Skeletal muscle cell (primary cell): ENCODE measurements at regions not wholly inside any gene's neighbourhood (a gene's known extent, or its start where the extent isn't known, plus 50 kb on each side); places are given as distances from the start of the nearest gene placed in this dataset.
"Not testable (repeated sequence)": the region's sequence is repeated elsewhere in the genome, so short reads cannot be mapped to it uniquely, and the experiment has no call there.

Experiments used
- DNase-seq: peaks from one replicate; pipeline ENCODE4 v3.0.0-alpha.2; 2010; ENCODE audit warnings: low read depth
- H3K4me3 ChIP-seq: 2 replicates; pipeline ENCODE4 v1.5.1; 2011; ENCODE audit warnings: low read depth, mild to moderate bottlenecking, control low read depth, low read length, moderate library complexity

DNA sequence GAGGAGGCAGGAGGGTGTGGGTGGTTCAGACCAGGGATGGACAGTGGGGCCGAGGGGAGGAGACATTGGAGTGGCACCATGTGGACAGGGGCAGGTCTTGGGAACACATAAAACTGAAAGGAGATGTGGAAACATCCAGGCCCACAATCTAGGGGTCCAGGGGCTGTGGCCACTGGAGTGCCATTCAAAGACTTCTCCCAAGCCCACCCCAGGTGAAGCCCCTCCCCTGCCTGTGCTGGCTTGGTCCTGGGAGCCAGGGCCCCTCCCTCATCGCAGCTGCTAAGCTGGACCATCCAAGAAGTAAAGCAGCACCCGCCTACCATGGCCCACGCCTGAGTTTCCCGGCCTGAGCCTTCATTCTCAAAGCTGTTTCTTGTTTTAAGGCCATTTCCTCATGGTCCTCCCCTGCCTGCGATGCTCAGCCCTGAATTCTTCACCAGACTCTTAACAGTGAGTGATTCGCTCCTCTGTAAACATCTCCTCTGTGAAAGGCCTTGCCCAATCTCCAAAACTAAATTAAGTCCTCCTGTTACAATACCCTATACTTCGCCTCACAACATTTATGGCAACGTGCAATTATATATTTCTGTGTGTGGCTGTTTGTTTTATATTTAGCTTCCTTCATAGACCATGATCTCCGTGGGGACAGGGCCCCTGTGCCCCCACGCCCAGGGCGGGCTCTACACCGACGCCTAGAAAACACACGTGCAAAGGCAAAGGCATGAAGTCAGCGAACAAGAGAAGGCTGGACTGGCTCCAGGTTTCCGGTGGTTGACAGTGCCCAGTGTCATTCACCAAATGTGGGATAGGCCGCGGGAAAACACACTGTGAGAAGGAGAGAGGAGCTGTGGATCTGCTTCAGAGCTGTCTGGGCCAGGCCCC, 267.8 kb downstream of the ERMARD start:
- H3K4me3 ChIP-seq: no peak overlapping the region
- DNase-seq: no peak

DNA sequence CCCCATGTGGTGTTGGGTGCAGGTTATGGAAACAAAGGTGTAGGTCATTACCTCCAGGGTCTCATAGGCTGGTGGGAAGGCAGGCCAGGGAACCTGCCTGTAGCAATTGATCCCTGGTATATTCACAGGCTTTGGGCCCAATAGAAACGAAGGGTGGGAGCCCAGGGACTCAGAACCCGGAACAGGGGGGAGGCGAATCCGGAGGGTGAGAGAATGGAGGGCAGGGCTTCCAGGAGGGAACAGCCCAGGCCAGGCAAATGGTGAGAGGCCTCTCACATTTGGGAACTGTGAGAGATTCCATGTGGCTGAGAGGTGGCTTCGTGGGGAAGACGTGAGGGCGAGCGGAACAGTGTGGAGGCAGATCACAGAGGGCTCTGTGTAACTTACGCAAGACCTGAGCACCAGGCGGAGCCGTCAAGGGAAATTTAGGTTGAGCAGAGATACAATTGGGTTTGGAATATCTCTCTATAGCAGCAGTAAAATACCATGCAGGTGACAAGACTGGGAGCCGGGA, 267.1 kb downstream of the ERMARD start:
- DNase-seq: no peak
- no peak overlapping the region for H3K4me3 ChIP-seq

DNA sequence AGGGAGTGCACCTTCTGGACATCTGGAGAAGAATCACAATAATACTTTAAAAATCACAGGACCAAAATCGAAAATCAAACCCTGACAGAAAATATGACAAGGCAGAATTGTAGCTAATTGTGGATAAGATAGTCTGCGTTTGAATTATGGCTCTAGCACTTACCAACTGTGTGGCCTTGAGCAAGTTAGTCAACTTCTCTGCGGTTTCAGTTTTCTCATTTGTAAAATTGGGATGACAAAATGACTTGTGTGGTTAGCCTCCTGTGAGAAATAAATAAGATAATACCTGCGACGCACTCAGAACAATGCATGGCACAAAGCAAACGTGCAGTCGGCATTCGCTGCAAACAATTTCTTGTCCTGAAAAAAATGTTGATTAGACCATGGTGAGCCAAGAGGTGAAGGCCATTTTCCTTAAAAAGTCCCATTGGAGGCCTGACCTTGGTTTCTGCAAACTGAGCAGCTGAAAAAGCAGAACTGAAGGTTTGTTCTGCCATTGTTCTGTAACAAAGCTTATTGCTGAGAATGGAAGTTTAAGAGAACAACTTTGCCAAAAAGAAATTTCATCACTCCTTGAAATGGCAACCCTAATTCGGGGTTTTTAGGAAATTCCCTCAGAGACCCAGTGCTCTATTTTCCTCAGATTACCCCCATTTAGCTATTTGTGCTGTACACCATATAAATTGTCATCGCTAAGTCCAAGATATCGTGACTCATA, 266.3 kb downstream of the ERMARD start:
- H3K4me3 ChIP-seq: no peak overlapping the region
- DNase-seq: no peak

- H3K4me3 ChIP-seq: no peak overlapping the region
- DNase-seq: no peak
Measured at GRCh38 chr6:170013815-170014214, 262.4 kb downstream of the ERMARD start.

- no peak for DNase-seq
- H3K4me3 ChIP-seq: no peak overlapping the region
Measured at GRCh38 chr6:170012037-170012330, 260.6 kb downstream of the ERMARD start.

DNA sequence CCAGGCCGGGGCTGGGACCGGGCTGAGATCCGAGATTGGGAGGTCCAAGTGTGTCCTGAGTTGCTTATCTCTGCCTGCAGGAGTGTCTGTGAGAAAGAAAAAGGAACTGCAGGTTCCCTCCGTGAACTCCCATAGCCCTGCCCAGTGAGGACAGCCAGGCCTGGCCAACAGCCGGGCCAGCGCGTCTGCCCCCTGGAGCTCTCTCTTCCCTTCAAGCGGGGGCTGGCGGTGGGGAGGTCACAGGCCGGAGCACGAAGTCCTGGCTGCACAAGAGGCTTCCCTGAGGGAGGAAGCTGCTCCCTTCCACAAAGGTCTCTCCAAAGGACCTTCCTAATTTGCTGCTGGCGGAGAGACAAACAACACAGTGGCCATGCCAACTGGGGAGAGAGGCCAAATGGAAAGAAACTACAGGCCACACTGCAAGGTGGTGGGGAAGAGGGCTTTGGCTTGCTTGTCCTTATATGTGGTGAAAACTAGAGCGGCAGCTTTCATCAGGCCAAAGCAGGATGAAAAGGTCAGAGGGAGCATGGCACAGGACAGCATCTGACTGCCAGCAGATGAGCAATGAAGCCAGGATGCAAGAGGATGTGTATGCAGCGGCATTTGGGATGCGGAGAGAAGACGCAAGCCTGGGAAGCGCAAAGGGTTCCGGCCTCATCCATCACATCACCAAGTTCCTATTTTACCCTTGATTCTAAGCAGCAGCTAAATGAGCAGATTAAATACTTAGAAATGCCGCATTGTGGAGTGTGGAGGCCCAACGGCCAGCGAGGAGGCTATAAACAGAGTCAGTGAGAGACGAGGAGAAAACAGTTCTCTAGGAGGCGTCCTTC, 260.0 kb downstream of the ERMARD start:
- no peak for DNase-seq
- H3K4me3 ChIP-seq: no peak overlapping the region

DNA sequence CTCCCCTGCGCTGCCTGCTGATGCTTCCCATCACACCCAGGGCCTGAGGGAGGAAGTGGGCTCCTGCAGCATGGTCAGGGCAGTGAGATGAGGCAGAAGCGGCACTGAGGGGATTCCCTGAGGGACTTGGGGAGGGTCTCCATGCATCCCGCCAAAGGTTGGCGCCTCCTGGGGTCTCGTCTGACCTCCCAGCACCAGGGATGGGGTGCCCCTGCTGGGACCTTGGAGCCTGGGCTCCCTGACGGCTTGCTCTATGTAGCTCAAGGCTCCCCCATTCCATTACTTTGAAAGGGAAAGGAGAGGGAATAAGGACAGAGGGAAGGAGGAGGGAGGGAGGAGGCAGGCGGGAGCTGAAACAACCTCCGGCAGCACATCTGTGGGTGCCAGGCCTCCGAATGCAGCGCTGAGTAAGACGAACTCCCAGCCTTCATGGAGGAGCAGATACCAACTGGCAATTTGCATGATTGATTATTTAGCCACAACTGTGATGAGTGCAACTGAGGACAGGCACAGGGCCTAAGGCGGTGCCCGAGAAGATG, 259.3 kb downstream of the ERMARD start:
- H3K4me3 ChIP-seq: no peak overlapping the region
- no peak for DNase-seq

DNA sequence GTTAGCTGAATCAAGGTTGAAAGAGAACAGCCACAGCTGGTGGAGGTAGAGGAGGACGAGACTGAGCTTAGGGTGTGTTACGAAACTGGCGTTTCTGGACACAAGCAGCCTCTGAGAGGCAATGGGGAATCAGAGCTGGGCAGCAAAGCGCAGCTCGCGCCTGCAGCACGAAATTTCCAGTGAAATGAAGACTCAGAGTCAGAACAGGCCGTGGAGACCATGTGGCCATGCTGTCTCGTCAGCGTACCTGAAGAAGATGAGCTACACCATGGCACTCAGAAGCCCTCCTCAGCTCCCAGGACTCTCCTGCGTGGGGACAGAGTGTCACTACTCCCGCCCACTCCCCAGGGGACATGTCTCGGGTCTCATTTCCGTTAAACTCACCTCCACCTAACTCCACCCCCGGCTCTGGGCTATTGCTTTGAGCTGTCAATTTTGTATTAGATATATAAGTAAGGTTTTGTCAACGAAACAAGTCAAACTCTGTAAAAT, 256.9 kb downstream of the ERMARD start:
- H3K4me3 ChIP-seq: no peak overlapping the region
- DNase-seq: no peak

GRCh38 chr6:170007468-170008293, 256.3 kb downstream of the ERMARD start:
- DNase-seq: no peak

DNA sequence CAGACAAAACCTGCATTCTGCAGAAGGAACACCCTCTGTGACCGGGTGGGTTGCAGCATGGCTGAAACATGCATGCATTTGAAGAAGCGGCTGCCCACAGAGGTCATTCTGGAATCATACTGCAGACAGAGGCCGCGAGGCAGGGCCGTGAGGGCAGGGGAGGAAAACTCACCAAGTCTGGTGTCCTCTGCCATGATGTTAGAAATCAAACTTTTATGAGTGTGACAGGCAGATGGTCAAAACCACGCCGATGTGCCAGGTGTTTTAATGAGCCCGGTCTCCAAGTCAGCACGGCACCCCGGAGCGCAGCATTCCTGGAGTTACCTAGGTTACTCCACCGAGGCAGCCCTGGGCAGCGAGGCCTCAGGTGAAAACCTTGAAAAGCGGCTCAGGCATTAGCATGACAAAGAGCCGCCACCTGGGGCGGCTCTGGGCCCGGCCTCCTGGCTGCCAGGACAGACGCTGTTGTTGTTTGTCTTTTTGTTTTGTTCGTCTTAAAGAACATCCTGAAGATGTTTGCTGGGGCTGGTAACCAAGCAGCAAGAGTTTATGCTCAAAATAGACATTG, 255.6 kb downstream of the ERMARD start:
- no peak overlapping the region for H3K4me3 ChIP-seq
- no peak for DNase-seq

More at GRCh38 chr6:170007468-170008293, 256.3 kb downstream of the ERMARD start:
- H3K4me3 ChIP-seq: no peak overlapping the region

DNA sequence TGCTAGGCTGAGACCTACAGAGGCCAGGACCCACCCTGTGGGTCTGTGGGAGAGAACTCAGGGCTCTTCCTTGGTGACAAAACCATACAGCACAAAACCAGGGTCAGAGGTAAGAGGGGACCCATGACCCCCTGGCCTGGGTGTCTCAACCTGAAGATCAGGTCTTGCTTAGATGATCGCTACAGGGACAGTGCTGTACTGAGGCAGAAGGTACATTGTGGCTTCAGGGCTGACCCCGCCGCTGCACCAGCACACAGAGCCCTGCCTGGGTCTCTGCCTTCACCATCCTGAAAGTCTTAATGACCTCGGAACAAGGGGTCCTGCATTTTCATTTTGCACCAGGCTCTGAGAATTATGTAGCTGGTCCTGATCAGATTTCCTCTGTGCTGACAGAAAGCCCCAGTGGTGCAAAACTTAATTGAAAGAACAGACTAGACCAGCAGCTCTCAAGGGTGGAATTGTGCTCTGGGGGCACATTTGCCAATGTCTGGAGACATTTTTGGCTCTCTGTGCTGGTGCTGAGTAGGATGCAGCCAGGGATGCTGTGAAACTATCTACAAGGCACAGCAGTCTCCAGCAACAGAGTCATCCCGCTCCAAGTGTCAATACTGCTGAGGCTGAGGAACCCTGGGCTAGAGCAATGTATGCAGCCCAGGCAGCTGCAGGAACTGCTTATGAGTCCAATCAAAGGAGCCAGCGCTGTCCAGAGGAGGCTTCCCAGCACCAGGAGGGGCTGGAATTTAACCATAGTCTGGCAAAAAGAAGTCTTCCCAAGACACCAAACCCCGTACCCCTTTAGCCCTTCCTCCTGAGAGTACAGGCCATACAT, 254.9 kb downstream of the ERMARD start:
- no peak for DNase-seq
- H3K4me3 ChIP-seq: no peak overlapping the region

GRCh38 chr6:170005665-170006064, 254.2 kb downstream of the ERMARD start:
- no peak for DNase-seq
- H3K4me3 ChIP-seq: no peak overlapping the region

- no peak for DNase-seq
- no peak overlapping the region for H3K4me3 ChIP-seq
Measured at GRCh38 chr6:170004585-170005210, 253.3 kb downstream of the ERMARD start.

GRCh38 chr6:170003451-170004160, 252.2 kb downstream of the ERMARD start:
- H3K4me3 ChIP-seq: no peak overlapping the region
- no peak for DNase-seq

DNA sequence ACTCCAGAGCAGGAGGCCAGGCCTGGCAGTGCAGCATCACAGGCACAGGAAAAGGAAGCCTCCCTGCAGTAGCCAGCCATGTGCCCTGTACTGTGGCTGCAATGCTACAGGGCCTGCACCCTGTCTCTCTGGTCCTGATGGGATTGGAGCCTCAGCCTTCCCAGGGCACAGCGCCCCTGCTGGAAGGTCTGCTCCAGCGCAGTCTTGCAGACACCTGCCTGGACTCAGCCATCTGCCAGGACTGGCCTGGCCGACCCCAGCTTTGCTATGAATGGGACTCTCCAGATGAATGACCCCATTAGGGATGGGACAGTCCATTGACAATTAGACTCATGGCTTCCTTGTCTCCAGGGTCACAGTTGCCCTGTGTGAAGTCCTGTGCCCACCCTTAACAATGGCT, 251.6 kb downstream of the ERMARD start:
- no peak overlapping the region for H3K4me3 ChIP-seq
- DNase-seq: no peak

- not testable (repeated sequence) for H3K4me3 ChIP-seq, DNase-seq
Measured at GRCh38 chr6:170001782-170002181, 250.4 kb downstream of the ERMARD start.
